ENCODE measurements at regions not wholly inside any gene's neighbourhood (a gene's known extent, or its start where the extent isn't known, plus 50 kb on each side); places are given as distances from the start of the nearest gene placed in this dataset.
"Not testable (repeated sequence)": the region's sequence is repeated elsewhere in the genome, so short reads cannot be mapped to it uniquely, and the experiment has no call there.

- ChIA-PET CTCF (interaction anchor here (1.2 kb wide), 1 partner anchor 23 kb away, joined by 3 read pairs; no protein-coding TSS in a partner anchor), RAD21 (ENCODE audit: low non-redundant PET in 1 of 2, low total read pairs in 2 of 2, uncharacterized antibody in 2 of 2, unreplicated experiment in 2 of 2) (no interaction called here), POLR2A (no interaction called here)
- H4K20me1 ChIP-seq (ENCODE audit: insufficient read depth), result no peaks in the 10 kb centered on the region
- H3K27ac ChIP-seq (ENCODE audit: low read depth, low read length), result no peak overlapping the region
- DNase-seq (ENCODE audit: low read depth, low spot score), result no peak
- no peak overlapping the region for H3K4me2 ChIP-seq (ENCODE audit: low read length)
- intact Hi-C loops (cut with micrococcal nuclease), result no loop called here
- no peak overlapping the region for H3K9ac ChIP-seq (ENCODE audit: low read length)
- no peaks in the 10 kb centered on the region for H3K36me3 ChIP-seq (ENCODE audit: control insufficient read depth in 1 of 2, insufficient read depth in 2 of 2, low read length in 2 of 2)
- BruUV-seq (replicated peaks), result no TSS peak
- H3K4me3 ChIP-seq (replicated peaks in 1 of 2; ENCODE audit: low read depth in 1 of 2, low read length in 2 of 2), result no peak overlapping the region
- no peak for TF ChIP-seq ZFX (IDR thresholded peaks at IDR 0.05)
- no peak for TF ChIP-seq ELF1 (IDR thresholded peaks at IDR 0.05; ENCODE audit: borderline replicate concordance, low read depth)
- TF ChIP-seq TCF7L2 (IDR thresholded peaks at IDR 0.05; ENCODE audit: borderline replicate concordance, extremely low read depth, insufficient read depth, insufficient read length), result no peak
- TF ChIP-seq EZH2 (IDR thresholded peaks at IDR 0.05), result no peak
- TF ChIP-seq RAD21 (IDR thresholded peaks at IDR 0.05; ENCODE audit: low read depth), result no peak
- TF ChIP-seq CTCF (IDR thresholded peaks at IDR 0.05 in 2 of 3, conservative IDR thresholded peaks at IDR 0.05 in 1 of 3; ENCODE audit: borderline replicate concordance in 1 of 3, insufficient read depth in 1 of 3, low read depth in 2 of 3, low read length in 2 of 3), result no peak
- H3K9me2 ChIP-seq (ENCODE audit: insufficient read depth), result no peaks in the 10 kb centered on the region
- ATAC-seq, result no peak
- H3K79me2 ChIP-seq (ENCODE audit: insufficient read depth, low read length), result no peaks in the 10 kb centered on the region
- H3K4me1 ChIP-seq (ENCODE audit: control insufficient read depth in 1 of 2, insufficient read depth in 2 of 2, low read length in 2 of 2), result no peaks in the 10 kb centered on the region
- no peak overlapping the region for H2AFZ ChIP-seq (ENCODE audit: low read depth, low read length, poor library complexity, severe bottlenecking)
- H3K27me3 ChIP-seq (ENCODE audit: insufficient read depth, low read length), result no peaks in the 10 kb centered on the region
- no peaks in the 10 kb centered on the region for H3K9me3 ChIP-seq (ENCODE audit: control insufficient read depth in 1 of 2, insufficient read depth in 1 of 2, low read depth in 1 of 2, low read length in 2 of 2)
Observed at GRCh38 chr1:91189096-91189495, 167.3 kb upstream of the ZNF644 start.

- BruUV-seq (replicated peaks); H3K9ac ChIP-seq (ENCODE audit: low read length); CTCF ChIA-PET; H3K36me3 ChIP-seq (ENCODE audit: control insufficient read depth in 1 of 2, insufficient read depth in 2 of 2, low read length in 2 of 2); H3K4me1 ChIP-seq (ENCODE audit: control insufficient read depth in 1 of 2, insufficient read depth in 2 of 2, low read length in 2 of 2); H2AFZ ChIP-seq (ENCODE audit: low read depth, low read length, poor library complexity, severe bottlenecking); POLR2A ChIA-PET; H3K9me3 ChIP-seq (ENCODE audit: control insufficient read depth in 1 of 2, insufficient read depth in 1 of 2, low read depth in 1 of 2, low read length in 2 of 2); RAD21 ChIA-PET (ENCODE audit: low non-redundant PET in 1 of 2, low total read pairs in 2 of 2, uncharacterized antibody in 2 of 2, unreplicated experiment in 2 of 2); H3K4me3 ChIP-seq (replicated peaks in 1 of 2; ENCODE audit: low read depth in 1 of 2, low read length in 2 of 2); H4K20me1 ChIP-seq (ENCODE audit: insufficient read depth); H3K79me2 ChIP-seq (ENCODE audit: insufficient read depth, low read length); ATAC-seq; H3K27ac ChIP-seq (ENCODE audit: low read depth, low read length); H3K4me2 ChIP-seq (ENCODE audit: low read length); H3K27me3 ChIP-seq (ENCODE audit: insufficient read depth, low read length); H3K9me2 ChIP-seq (ENCODE audit: insufficient read depth); intact Hi-C loops (cut with micrococcal nuclease); DNase-seq (ENCODE audit: low read depth, low spot score): not testable (repeated sequence)
Observed at GRCh38 chr1:91182807-91183206, 161.0 kb upstream of the ZNF644 start.
